BJ (cell line): ENCODE measurements at regions not wholly inside any gene's neighbourhood (a gene's known extent, or its start where the extent isn't known, plus 50 kb on each side); places are given as distances from the start of the nearest gene placed in this dataset.

ENCODE experiments used
- CTCF ChIA-PET: fragments of 350-600 bp; formaldehyde crosslinking; extraction: SDS; loops from one replicate; lab custom pipeline; 2021; ENCODE audit warnings: antibody characterized with exemption, inconsistent platforms; lab: Yijun Ruan, JAX
- POLR2A ChIA-PET: fragments of 300-600 bp; sonication (Branson Sonifier 250); formaldehyde crosslinking; extraction: SDS; loops from one replicate; lab custom pipeline; 2021; ENCODE audit warnings: antibody characterized with exemption; lab: Charles Lee
- DNase-seq: peaks from one replicate; pipeline ENCODE4 v3.0.0-alpha.2; 2011; ENCODE audit warnings: low read depth
- H3K27me3 ChIP-seq: 2 replicates; pipeline ENCODE4 v1.6.0; 2011; ENCODE audit warnings: low read length; ENCODE audit not compliant: control insufficient read depth, insufficient read depth
- H3K36me3 ChIP-seq: 2 replicates; pipeline ENCODE4 v1.5.1; 2011; ENCODE audit warnings: low read length; ENCODE audit not compliant: control insufficient read depth, insufficient read depth
- H3K4me3 ChIP-seq: 2 replicates; pipeline ENCODE4 v1.5.1; 2011; ENCODE audit warnings: low read depth, mild to moderate bottlenecking, control low read depth, low read length
- CTCF ChIP-seq: IDR thresholded peaks from 2 replicates; pipeline ENCODE4 v1.5.1; 2011; ENCODE audit warnings: low read depth, mild to moderate bottlenecking, control low read depth, inconsistent platforms, low read length, moderate library complexity; ENCODE audit not compliant: insufficient read depth

- no peak overlapping the region for H3K4me3 ChIP-seq
- H3K36me3 ChIP-seq: no peaks in the 10 kb centered on the region
- no peaks in the 10 kb centered on the region for H3K27me3 ChIP-seq
- DNase-seq: no peak
- TF ChIP-seq CTCF: no peak
- ChIA-PET CTCF (no interaction called here), POLR2A (no interaction called here)
Measured at GRCh38 chr6:147633191-147633590, 124.7 kb downstream of the SAMD5 start.

- no peaks in the 10 kb centered on the region for H3K27me3 ChIP-seq
- CTCF ChIA-PET: interaction anchor here (1.6 kb wide), 1 partner anchor 131 kb away, joined by 4 read pairs; no protein-coding TSS in a partner anchor
- POLR2A ChIA-PET: interaction anchor here (0.6 kb wide), 1 partner anchor 33 kb away, joined by 5 read pairs; no protein-coding TSS in a partner anchor
- DNase-seq: no peak
- TF ChIP-seq CTCF: no peak
- H3K4me3 ChIP-seq: no peak overlapping the region
- no peaks in the 10 kb centered on the region for H3K36me3 ChIP-seq
Measured at GRCh38 chr6:147637620-147638195, 129.2 kb downstream of the SAMD5 start.

GRCh38 chr6:147639279-147639678 is 130.8 kb downstream of the SAMD5 start:
- ChIA-PET POLR2A (no interaction called here), CTCF (no interaction called here)
- TF ChIP-seq CTCF: no peak
- DNase-seq: no peak
- Histone ChIP-seq H3K27me3 (no peaks in the 10 kb centered on the region), H3K36me3 (no peaks in the 10 kb centered on the region), H3K4me3 (no peak overlapping the region)

GRCh38 chr6:147640606-147641005 is 132.1 kb downstream of the SAMD5 start:
- no peak overlapping the region for H3K4me3 ChIP-seq
- H3K36me3 ChIP-seq: no peaks in the 10 kb centered on the region
- ChIA-PET CTCF (interaction anchor here (0.7 kb wide), 1 partner anchor 699 kb away, joined by 3 read pairs; no protein-coding TSS in a partner anchor), POLR2A (no interaction called here)
- H3K27me3 ChIP-seq: no peaks in the 10 kb centered on the region
- no peak for DNase-seq
- TF ChIP-seq CTCF: no peak

- no peak for DNase-seq
Measured at GRCh38 chr6:147641511-147641910, 133.0 kb downstream of the SAMD5 start.

More at GRCh38 chr6:147641511-147641910, 133.0 kb downstream of the SAMD5 start:
- ChIA-PET POLR2A (no interaction called here), CTCF (no interaction called here)
- Histone ChIP-seq H3K36me3 (no peaks in the 10 kb centered on the region), H3K27me3 (no peaks in the 10 kb centered on the region), H3K4me3 (no peak overlapping the region)
- TF ChIP-seq CTCF: no peak
